WERI-Rb-1 (cell line): ENCODE measurements at regions not wholly inside any gene's neighbourhood (a gene's known extent, or its start where the extent isn't known, plus 50 kb on each side); places are given as distances from the start of the nearest gene placed in this dataset.

Experiments
- DNase-seq: peaks from one replicate; pipeline ENCODE4 v3.0.0-alpha.2; 2020
- H3K27ac ChIP-seq: fragments of 250-450 bp; sonication (Bioruptor Pico); 2 replicates; pipeline ENCODE4 v1.5.1; 2020; ENCODE audit warnings: mild to moderate bottlenecking, moderate library complexity
- H3K27me3 ChIP-seq: fragments of 250-450 bp; sonication (Bioruptor Pico); 2 replicates; pipeline ENCODE4 v1.5.1; 2021; ENCODE audit warnings: mild to moderate bottlenecking, low read depth, moderate library complexity; ENCODE audit not compliant: insufficient read depth, severe bottlenecking
- H3K36me3 ChIP-seq: fragments of 250-450 bp; sonication (Bioruptor Pico); 2 replicates; pipeline ENCODE4 v1.5.1; 2020; ENCODE audit warnings: mild to moderate bottlenecking, moderate library complexity
- H3K4me3 ChIP-seq: 2 replicates; pipeline ENCODE4 v1.5.1; 2011; ENCODE audit warnings: low read depth, mild to moderate bottlenecking, control low read depth, low read length
- H3K9me3 ChIP-seq: fragments of 250-450 bp; sonication (Bioruptor Pico); 2 replicates; pipeline ENCODE4 v1.5.1; 2021; ENCODE audit warnings: mild to moderate bottlenecking, moderate library complexity; ENCODE audit not compliant: severe bottlenecking
- TF ChIP-seq, protein P1 (sequence below): IDR thresholded peaks from 2 replicates; pipeline ENCODE4 v1.5.1; 2011; ENCODE audit warnings: low read depth, mild to moderate bottlenecking, control low read depth, inconsistent platforms, low read length

- Histone ChIP-seq H3K36me3 (peaks cover 4% of the 10 kb centered on the region; the same call in 1 of the 2 replicates), H3K27me3 (no peaks in the 10 kb centered on the region), H3K27ac (no peak overlapping the region), H3K9me3 (no peaks in the 10 kb centered on the region), H3K4me3 (no peak overlapping the region)
- DNase-seq = no peak
- TF ChIP-seq, protein P1, sequence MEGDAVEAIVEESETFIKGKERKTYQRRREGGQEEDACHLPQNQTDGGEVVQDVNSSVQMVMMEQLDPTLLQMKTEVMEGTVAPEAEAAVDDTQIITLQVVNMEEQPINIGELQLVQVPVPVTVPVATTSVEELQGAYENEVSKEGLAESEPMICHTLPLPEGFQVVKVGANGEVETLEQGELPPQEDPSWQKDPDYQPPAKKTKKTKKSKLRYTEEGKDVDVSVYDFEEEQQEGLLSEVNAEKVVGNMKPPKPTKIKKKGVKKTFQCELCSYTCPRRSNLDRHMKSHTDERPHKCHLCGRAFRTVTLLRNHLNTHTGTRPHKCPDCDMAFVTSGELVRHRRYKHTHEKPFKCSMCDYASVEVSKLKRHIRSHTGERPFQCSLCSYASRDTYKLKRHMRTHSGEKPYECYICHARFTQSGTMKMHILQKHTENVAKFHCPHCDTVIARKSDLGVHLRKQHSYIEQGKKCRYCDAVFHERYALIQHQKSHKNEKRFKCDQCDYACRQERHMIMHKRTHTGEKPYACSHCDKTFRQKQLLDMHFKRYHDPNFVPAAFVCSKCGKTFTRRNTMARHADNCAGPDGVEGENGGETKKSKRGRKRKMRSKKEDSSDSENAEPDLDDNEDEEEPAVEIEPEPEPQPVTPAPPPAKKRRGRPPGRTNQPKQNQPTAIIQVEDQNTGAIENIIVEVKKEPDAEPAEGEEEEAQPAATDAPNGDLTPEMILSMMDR = no peak
These were observed 135.9 kb upstream of the SPRY1 start for GRCh38 chr4:123260653-123261052.

DNA sequence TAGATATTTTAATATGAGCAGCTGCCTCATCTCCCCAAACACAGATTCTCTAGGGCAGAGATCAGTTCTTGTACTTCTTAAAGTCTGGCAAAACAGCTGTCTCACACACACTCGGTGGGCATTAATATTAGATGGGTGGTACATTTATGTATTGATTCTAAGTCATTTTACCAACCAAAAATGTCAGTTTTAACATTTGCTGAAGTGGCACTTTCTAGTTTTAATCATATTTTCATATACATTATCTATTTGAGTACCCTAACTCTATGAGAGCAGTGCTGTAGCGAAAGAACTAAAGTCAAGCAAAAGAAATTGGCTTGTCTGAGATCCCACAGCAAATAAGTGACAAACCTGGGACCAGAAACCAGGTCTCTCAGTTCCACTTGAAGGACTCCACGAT, 134.5 kb upstream of the SPRY1 start:
- Histone ChIP-seq H3K27ac (no peak overlapping the region), H3K27me3 (no peaks in the 10 kb centered on the region), H3K36me3 (no peaks in the 10 kb centered on the region), H3K9me3 (no peaks in the 10 kb centered on the region), H3K4me3 (no peak overlapping the region)
- no peak for DNase-seq
- TF ChIP-seq, protein P1 = no peak

GRCh38 chr4:123265443-123265842, 131.2 kb upstream of the SPRY1 start:
- Histone ChIP-seq H3K27me3 (no peaks in the 10 kb centered on the region), H3K4me3 (no peak overlapping the region), H3K36me3 (no peaks in the 10 kb centered on the region), H3K9me3 (no peaks in the 10 kb centered on the region), H3K27ac (no peak overlapping the region)
- no peak for DNase-seq
- TF ChIP-seq, protein P1 = no peak

GRCh38 chr4:123266221-123266620, 130.4 kb upstream of the SPRY1 start:
- DNase-seq = no peak
- H3K36me3 ChIP-seq = no peaks in the 10 kb centered on the region
- no peaks in the 10 kb centered on the region for H3K27me3 ChIP-seq
- TF ChIP-seq, protein P1 = no peak
- no peak overlapping the region for H3K4me3 ChIP-seq
- H3K27ac ChIP-seq = no peak overlapping the region
- H3K9me3 ChIP-seq = no peaks in the 10 kb centered on the region

GRCh38 chr4:123278755-123279154, 117.8 kb upstream of the SPRY1 start:
- no peaks in the 10 kb centered on the region for H3K27me3 ChIP-seq
- TF ChIP-seq, protein P1 = no peak
- H3K9me3 ChIP-seq = no peaks in the 10 kb centered on the region
- no peak for DNase-seq
- H3K4me3 ChIP-seq = no peak overlapping the region
- H3K36me3 ChIP-seq = no peaks in the 10 kb centered on the region
- H3K27ac ChIP-seq = no peak overlapping the region

DNA sequence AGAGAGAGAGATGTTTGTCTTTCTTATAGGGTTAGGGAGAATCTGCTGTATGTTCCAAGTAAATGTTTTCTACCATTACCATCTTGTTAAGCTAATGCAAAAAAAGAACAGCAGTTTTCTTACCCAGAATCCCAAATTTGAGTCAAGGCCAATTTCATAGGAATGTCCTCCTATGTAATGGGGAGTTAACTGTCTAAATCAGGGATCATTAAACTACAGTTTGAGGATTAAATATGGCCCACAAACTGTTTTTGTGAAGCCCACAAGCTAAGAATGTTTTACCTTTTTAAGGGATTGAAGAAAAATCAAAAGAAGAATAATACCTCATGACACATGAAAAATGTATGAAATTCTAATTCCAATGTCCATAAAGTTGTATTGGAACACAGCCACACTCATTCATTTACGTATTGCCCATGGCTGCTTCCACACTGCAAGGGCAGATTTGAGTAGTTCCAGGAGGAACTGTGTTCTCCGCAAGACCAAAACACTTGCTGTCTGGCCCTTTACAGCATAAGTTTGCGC, 113.2 kb upstream of the SPRY1 start:
- Histone ChIP-seq H3K4me3 (no peak overlapping the region), H3K27ac (no peak overlapping the region), H3K27me3 (no peaks in the 10 kb centered on the region), H3K36me3 (no peaks in the 10 kb centered on the region), H3K9me3 (no peaks in the 10 kb centered on the region)
- DNase-seq = no peak
- TF ChIP-seq, protein P1 = no peak
